PFSK-1 (cell line): ENCODE measurements at regions not wholly inside any gene's neighbourhood (a gene's known extent, or its start where the extent isn't known, plus 50 kb on each side); places are given as distances from the start of the nearest gene placed in this dataset.

Experiments used
- REST ChIP-seq, 2 experiments: IDR thresholded peaks; 2 replicates each; pipeline versions ENCODE4 v1.6.1 to v1.8.0; 2011 to 2012; ENCODE audit warnings: low read depth in 2 of 2, low read length in 2 of 2, control low read depth in 1 of 2, inconsistent platforms in 1 of 2, mild to moderate bottlenecking in 1 of 2, moderate library complexity in 1 of 2; ENCODE audit not compliant: insufficient read depth in 1 of 2
- SIN3A ChIP-seq: IDR thresholded peaks from 2 replicates; pipeline ENCODE4 v1.6.1; 2012; ENCODE audit warnings: mild to moderate bottlenecking, low read length, moderate library complexity, borderline replicate concordance; ENCODE audit not compliant: insufficient read depth

- no peak for TF ChIP-seq SIN3A
- TF ChIP-seq REST (IDR thresholded peaks at IDR 0.05; ENCODE audit: insufficient read depth in 1 of 2, low read depth in 2 of 2, low read length in 2 of 2) = no peak
Observed at GRCh38 chr2:133855526-133855925, 287.3 kb upstream of the NCKAP5 start.
